ENCODE measurements at regions not wholly inside any gene's neighbourhood (a gene's known extent, or its start where the extent isn't known, plus 50 kb on each side); places are given as distances from the start of the nearest gene placed in this dataset.
A peak's percentile ranks its signal among the peaks of the same experiment; 100 is the strongest.
"Not testable (repeated sequence)": the region's sequence is repeated elsewhere in the genome, so short reads cannot be mapped to it uniquely, and the experiment has no call there.

GRCh38 chr5:159593518-159594073, 263.3 kb upstream of the IL12B start:
- DNase-seq, result no peak

GRCh38 chr5:159595561-159595960, 265.3 kb upstream of the IL12B start:
- DNase-seq, result not testable (repeated sequence)

- DNase-seq, result no peak
Measured at GRCh38 chr5:159601216-159601615, 270.9 kb upstream of the IL12B start.

GRCh38 chr5:159602434-159602833, 272.1 kb upstream of the IL12B start:
- no peak for DNase-seq

- no peak for DNase-seq
Measured at GRCh38 chr5:159605585-159605984, 275.3 kb upstream of the IL12B start.

GRCh38 chr5:159609359-159609758, 279.1 kb upstream of the IL12B start:
- no peak for DNase-seq

GRCh38 chr5:159610966-159611579, 280.8 kb upstream of the IL12B start:
- DNase-seq, result no peak

- no peak for DNase-seq
Measured at GRCh38 chr5:159616952-159617351, 286.7 kb upstream of the IL12B start.

- DNase-seq, result no peak
Measured at GRCh38 chr5:159619826-159620225, 289.5 kb upstream of the IL12B start.

GRCh38 chr5:159620853-159621540, 290.7 kb upstream of the IL12B start:
- DNase-seq, result no peak

- no peak for DNase-seq
Measured at GRCh38 chr5:159628703-159629102, 287.6 kb upstream of the ADRA1B start.

GRCh38 chr5:159629158-159629557, 287.1 kb upstream of the ADRA1B start:
- no peak for DNase-seq

GRCh38 chr5:159630545-159630944, 285.7 kb upstream of the ADRA1B start:
- no peak for DNase-seq

- no peak for DNase-seq
Measured at GRCh38 chr5:159631001-159631400, 285.3 kb upstream of the ADRA1B start.

GRCh38 chr5:159632866-159633265, 283.4 kb upstream of the ADRA1B start:
- peak; percentile 17 for DNase-seq

GRCh38 chr5:159638481-159638880, 277.8 kb upstream of the ADRA1B start:
- no peak for DNase-seq

- DNase-seq, result no peak
Measured at GRCh38 chr5:159638954-159639559, 277.2 kb upstream of the ADRA1B start.

GRCh38 chr5:159639590-159639989, 276.7 kb upstream of the ADRA1B start:
- no peak for DNase-seq

- no peak for DNase-seq
Measured at GRCh38 chr5:159640446-159640845, 275.8 kb upstream of the ADRA1B start.

- DNase-seq, result no peak
Measured at GRCh38 chr5:159640921-159641320, 275.4 kb upstream of the ADRA1B start.

GRCh38 chr5:159641371-159642039, 274.8 kb upstream of the ADRA1B start:
- DNase-seq, result no peak

GRCh38 chr5:159642379-159642778, 273.9 kb upstream of the ADRA1B start:
- DNase-seq, result no peak

GRCh38 chr5:159644053-159644452, 272.2 kb upstream of the ADRA1B start:
- DNase-seq, result no peak
